ENCODE measurements at regions not wholly inside any gene's neighbourhood (a gene's known extent, or its start where the extent isn't known, plus 50 kb on each side); places are given as distances from the start of the nearest gene placed in this dataset.
A peak's percentile ranks its signal among the peaks of the same experiment; 100 is the strongest.

- no peak overlapping the region for H3K27ac ChIP-seq
These were observed 423.2 kb upstream of the SGCD start for GRCh38 chr5:155903791-155904190.

DNA sequence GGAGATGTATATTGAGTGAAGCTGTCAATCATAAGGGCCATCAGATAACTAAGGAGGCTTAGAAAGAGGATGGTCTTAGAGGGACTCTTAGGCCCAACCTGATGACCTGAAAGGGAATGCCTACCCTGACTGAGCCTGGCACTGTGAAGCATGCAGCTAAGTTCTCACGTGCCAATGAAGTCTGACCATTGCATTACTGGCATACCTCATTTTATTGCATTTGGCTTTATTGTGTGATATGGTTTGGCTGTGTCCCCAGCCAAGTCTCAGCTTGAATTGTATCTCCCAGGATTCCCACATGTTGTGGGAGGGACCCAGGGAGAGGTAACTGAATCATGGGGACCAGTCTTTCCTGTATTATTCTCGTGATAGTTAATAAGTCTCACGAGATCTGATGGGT is 421.6 kb upstream of the SGCD start:
- no peak overlapping the region for H3K27ac ChIP-seq
- TF ChIP-seq, protein P1, sequence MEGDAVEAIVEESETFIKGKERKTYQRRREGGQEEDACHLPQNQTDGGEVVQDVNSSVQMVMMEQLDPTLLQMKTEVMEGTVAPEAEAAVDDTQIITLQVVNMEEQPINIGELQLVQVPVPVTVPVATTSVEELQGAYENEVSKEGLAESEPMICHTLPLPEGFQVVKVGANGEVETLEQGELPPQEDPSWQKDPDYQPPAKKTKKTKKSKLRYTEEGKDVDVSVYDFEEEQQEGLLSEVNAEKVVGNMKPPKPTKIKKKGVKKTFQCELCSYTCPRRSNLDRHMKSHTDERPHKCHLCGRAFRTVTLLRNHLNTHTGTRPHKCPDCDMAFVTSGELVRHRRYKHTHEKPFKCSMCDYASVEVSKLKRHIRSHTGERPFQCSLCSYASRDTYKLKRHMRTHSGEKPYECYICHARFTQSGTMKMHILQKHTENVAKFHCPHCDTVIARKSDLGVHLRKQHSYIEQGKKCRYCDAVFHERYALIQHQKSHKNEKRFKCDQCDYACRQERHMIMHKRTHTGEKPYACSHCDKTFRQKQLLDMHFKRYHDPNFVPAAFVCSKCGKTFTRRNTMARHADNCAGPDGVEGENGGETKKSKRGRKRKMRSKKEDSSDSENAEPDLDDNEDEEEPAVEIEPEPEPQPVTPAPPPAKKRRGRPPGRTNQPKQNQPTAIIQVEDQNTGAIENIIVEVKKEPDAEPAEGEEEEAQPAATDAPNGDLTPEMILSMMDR (conservative IDR thresholded peaks at IDR 0.05), result no peak

More at GRCh38 chr5:155903791-155904190, 423.2 kb upstream of the SGCD start:
- TF ChIP-seq, protein P1 (conservative IDR thresholded peaks at IDR 0.05), result no peak

- TF ChIP-seq, protein P1 (conservative IDR thresholded peaks at IDR 0.05), result peak; percentile 72
- no peak overlapping the region for H3K27ac ChIP-seq
These were observed 420.9 kb upstream of the SGCD start for GRCh38 chr5:155906046-155906445.

DNA sequence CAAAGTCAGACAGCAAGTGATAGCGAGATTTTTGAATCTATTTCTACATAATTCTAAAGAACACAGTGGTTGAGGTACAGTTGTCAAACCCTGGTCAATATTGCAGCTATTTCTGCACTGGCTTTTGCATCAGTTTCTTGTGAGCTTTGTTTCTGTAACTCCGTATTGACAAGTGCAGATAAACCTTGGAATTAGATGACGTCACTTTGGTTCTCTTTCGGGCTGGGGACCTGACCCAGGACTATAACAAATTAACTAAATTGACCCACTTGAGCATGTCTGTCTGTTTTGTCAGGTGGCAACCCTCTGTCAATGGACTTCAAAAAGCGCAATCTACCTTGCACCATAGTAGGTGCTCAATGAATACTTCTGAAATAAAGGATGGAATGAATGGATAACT is 418.4 kb upstream of the SGCD start:
- TF ChIP-seq, protein P1 (conservative IDR thresholded peaks at IDR 0.05), result no peak

GRCh38 chr5:155912291-155912690 is 414.7 kb upstream of the SGCD start:
- no peak overlapping the region for H3K27ac ChIP-seq
- TF ChIP-seq, protein P1 (conservative IDR thresholded peaks at IDR 0.05), result no peak

More for the DNA sequence above, 418.4 kb upstream of the SGCD start:
- no peak overlapping the region for H3K27ac ChIP-seq

DNA sequence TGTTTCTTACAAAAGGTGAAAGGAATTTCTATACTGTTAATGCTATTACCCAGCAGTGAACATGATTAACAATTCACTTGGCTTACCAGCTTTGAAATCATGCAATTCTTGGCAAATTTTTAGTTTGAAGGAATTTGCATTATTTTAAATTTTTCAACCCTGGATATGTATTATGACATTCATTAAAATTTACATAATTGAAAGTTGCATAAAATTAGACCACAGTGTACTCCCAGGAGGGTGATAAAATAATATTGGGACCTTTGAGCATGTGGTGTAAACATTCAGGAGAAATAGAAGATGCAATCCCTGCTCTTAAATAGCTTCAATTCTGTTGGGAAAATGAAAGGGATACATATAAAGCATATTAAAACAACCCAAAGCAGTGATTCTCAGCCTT is 412.2 kb upstream of the SGCD start:
- no peak overlapping the region for H3K27ac ChIP-seq
- TF ChIP-seq, protein P1 (conservative IDR thresholded peaks at IDR 0.05), result no peak

DNA sequence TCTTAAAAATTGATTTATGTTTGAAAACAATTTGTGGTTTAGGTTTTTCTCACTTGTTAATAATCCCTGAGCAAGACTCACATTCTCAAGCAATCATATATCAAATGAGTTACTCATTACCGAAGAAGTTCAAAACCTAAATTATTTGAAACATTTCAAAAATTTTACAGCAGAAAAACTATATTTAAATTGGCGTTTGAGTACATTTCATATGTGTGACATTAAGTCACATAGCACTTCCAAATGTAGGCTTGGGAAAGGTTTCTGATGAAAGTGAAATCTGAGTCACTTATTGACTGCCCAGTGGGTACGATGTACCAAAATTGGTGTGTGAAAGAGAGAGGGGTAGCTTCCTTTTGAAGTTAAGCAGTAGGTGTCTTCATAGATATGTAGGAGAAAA is 411.4 kb upstream of the SGCD start:
- H3K27ac ChIP-seq, result no peak overlapping the region
- TF ChIP-seq, protein P1 (conservative IDR thresholded peaks at IDR 0.05), result no peak
